Skin of body (tissue), 1 donor: ENCODE measurements at regions not wholly inside any gene's neighbourhood (a gene's known extent, or its start where the extent isn't known, plus 50 kb on each side); places are given as distances from the start of the nearest gene placed in this dataset.

ENCODE experiments used
- DNase-seq: peaks from one replicate; lab custom pipeline; 2025; lab: John Stamatoyannopoulos, UW

DNA sequence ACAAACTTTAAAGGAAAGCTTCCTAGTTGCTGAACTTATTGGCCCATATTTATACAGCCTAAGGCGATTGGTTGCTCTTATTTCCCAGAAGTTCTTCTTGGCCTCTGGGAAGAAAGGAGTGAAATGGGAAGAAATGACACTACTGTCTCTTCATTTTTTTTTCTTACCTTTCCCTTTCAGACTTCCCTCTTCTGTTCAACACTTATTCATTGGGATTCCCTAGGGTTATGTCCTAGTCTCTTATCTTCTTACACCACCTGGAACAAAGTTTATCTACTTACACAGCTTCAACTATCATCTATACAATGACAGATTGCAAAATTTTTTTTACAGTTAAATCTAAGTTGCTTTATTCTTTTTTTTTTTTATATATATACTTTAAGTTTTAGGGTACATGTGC lies 68.0 kb downstream of the SNX12 start:
- no peak for DNase-seq

DNA sequence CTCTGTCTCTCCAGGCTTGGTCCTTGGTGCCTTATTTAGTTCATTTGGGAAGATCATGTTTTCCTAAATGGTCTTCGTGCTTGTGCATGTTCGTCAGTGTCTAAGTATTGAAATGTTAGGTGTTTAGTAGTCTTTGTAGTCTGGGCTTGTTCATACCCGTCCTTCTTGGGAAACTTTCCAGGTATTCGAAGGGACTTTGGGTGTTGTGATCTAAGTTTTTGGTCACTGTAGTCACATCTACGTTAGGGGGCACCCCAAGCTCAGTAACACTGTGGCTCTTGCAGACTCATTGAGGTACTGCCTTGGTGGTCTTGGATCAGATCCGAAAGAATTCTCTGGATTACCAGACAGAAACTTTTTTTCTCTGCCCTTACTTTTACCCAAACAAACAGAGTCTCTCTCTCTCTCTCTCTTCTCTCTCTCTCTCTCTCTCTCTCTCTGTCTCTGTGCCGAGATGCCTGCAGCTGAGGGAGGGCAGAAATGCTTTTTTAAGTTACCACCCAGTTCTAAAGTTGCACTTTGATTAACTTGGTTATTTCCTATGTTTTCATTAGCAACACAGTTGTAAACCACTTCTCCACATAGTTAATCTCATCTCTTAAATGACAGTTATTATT lies 67.6 kb upstream of the SLC7A3 start:
- peak; percentile 1 for DNase-seq

DNA sequence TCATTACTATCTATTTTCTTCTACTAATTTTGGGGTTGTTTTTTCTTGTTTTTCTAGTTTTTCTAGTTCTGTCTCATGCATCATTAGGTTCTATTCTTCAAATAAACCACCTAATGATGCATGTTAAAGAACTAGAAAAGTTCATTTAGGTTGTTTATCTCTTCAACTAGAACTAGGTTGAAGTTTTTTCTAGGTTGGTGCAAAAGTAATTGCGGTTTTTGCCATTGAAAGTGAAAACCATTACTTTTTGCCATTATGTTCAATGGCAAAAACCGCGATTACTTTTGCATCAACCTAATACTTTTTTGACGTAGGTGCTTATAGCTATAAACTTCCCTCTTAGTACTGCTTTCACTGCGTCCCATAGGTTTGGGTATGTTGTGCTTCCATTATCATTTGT lies 64.4 kb upstream of the SLC7A3 start:
- no peak for DNase-seq

DNA sequence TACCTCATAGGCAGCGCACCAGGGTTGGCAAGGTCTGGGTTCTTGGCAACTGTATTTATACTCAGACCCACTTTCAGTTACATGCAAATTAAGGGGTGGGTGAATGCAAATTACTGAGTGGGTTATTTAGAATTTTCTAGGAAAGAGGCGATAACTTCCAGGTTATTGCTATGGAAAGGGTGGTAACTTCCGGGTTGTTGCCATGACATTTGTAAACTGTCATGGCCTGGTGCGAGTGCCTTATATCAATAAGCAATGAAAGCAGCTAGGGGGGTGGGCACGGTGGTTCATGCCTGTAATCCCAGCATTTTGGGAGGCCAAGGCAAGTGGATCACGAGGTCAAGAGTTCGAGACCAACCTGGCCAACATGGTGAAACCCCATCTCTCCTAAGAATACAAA lies 57.5 kb upstream of the SLC7A3 start:
- no peak for DNase-seq
